AG09309 (cell line): ENCODE measurements at regions not wholly inside any gene's neighbourhood (a gene's known extent, or its start where the extent isn't known, plus 50 kb on each side); places are given as distances from the start of the nearest gene placed in this dataset.

ENCODE experiments used
- DNase-seq: peaks from one replicate; pipeline ENCODE4 v3.0.0-alpha.2; 2010; ENCODE audit warnings: low read depth
- H3K4me3 ChIP-seq: 2 replicates; pipeline ENCODE4 v1.5.1; 2011; ENCODE audit warnings: mild to moderate bottlenecking, low read depth, low read length, moderate library complexity; ENCODE audit not compliant: control insufficient read depth
- CTCF ChIP-seq: IDR thresholded peaks from 2 replicates; pipeline ENCODE4 v1.5.1; 2011; ENCODE audit warnings: mild to moderate bottlenecking, low read depth, low read length, inconsistent platforms; ENCODE audit not compliant: insufficient read depth, control insufficient read depth; ENCODE audit errors: missing control alignments

GRCh38 chr15:26433818-26434217 is 339.0 kb downstream of the GABRB3 start:
- no peak for DNase-seq
- TF ChIP-seq CTCF, result no peak

GRCh38 chr15:26433060-26433459 is 339.8 kb downstream of the GABRB3 start:
- no peak for TF ChIP-seq CTCF
- no peak for DNase-seq
- no peak overlapping the region for H3K4me3 ChIP-seq

More at GRCh38 chr15:26433818-26434217, 339.0 kb downstream of the GABRB3 start:
- no peak overlapping the region for H3K4me3 ChIP-seq

- H3K4me3 ChIP-seq, result no peak overlapping the region
- no peak for DNase-seq
- TF ChIP-seq CTCF, result no peak
These were observed 351.8 kb downstream of the GABRB3 start for GRCh38 chr15:26421065-26421464.

GRCh38 chr15:26395624-26396023 is 377.2 kb downstream of the GABRB3 start:
- no peak for TF ChIP-seq CTCF
- no peak for DNase-seq
- H3K4me3 ChIP-seq, result no peak overlapping the region

- no peak overlapping the region for H3K4me3 ChIP-seq
- TF ChIP-seq CTCF, result no peak
- DNase-seq, result no peak
These were observed 378.1 kb downstream of the GABRB3 start for GRCh38 chr15:26394801-26395200.

GRCh38 chr15:26392956-26393355 is 379.9 kb downstream of the GABRB3 start:
- no peak for DNase-seq
- no peak overlapping the region for H3K4me3 ChIP-seq
- no peak for TF ChIP-seq CTCF
